Heart left ventricle (tissue), 13 donors: ENCODE measurements at regions not wholly inside any gene's neighbourhood (a gene's known extent, or its start where the extent isn't known, plus 50 kb on each side); places are given as distances from the start of the nearest gene placed in this dataset.

Source experiments
- POLR2A ChIP-seq, 2 donors: fragments of 450-650 bp; IDR thresholded peaks; one replicate each; pipeline ENCODE4 v1.6.1; 2017; ENCODE audit warnings: antibody characterized with exemption in 2 of 2, mild to moderate bottlenecking in 2 of 2, moderate library complexity in 2 of 2
- TF ChIP-seq, protein P1 (sequence below), 12 donors: fragments of 200-600 bp; sonication (generic) in 4 of 12; IDR thresholded peaks; one replicate each; pipeline versions ENCODE4 v1.5.0 to v1.8.0; 2018 to 2022; ENCODE audit warnings: antibody characterized with exemption in 12 of 12, mild to moderate bottlenecking in 5 of 12
- donor health status: ischemic (EF 13 %, LVEDD 7.1; RV severe dilation, severe dysfunction).
- donor health status: DM: no; HTN: yes; CAD: no.
- donor health status: DM: no; HTN: no; CAD: no.
- donor health status: ischemic (EF 25% LVEDD 6.9; RV normal size, moderate dysfunction).
- donor health status: ischemic (EF 25% LVEDD 5.7; RV mildly dilated, moderate dysfunction).
- donor health status: ischemic (EF 35%, LVEDD 5.7; RV mildly dilated, moderate dysfunction).
- donor health status: nonischemic (EF 11% LVEDD 7.7; RV severe dilation, severe dysfunction).
- donor health status: DM: yes; HTN: yes; CAD: no.
- donor health status: PGD.
- donor health status: ischemic (EF 29% LVEDD 5.4; RV normal size, mild dysfunction).
- donor health status: nonischemic (EF 23%, LVEDD 6.1; RV moderate dilation, normal function).

DNA sequence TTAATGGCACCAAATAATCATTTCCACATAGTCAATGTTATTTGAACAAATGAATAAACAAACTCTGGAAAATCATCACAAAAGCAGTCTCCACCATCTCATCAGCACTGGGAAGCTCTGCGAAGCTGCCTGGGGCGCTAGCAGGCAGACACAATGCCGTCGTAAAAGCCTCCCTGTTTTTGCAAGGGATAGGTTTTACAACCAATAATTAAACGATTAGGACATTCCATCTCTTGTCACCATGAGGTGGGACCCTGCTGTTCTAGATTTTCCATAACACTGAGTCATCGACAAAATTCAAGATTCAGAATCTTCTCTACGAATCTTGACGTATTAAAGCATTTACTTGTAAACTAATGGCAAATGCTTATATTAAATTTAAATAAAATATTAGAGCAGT, 172.8 kb upstream of the AKR1E2 start:
- TF ChIP-seq, protein P1, sequence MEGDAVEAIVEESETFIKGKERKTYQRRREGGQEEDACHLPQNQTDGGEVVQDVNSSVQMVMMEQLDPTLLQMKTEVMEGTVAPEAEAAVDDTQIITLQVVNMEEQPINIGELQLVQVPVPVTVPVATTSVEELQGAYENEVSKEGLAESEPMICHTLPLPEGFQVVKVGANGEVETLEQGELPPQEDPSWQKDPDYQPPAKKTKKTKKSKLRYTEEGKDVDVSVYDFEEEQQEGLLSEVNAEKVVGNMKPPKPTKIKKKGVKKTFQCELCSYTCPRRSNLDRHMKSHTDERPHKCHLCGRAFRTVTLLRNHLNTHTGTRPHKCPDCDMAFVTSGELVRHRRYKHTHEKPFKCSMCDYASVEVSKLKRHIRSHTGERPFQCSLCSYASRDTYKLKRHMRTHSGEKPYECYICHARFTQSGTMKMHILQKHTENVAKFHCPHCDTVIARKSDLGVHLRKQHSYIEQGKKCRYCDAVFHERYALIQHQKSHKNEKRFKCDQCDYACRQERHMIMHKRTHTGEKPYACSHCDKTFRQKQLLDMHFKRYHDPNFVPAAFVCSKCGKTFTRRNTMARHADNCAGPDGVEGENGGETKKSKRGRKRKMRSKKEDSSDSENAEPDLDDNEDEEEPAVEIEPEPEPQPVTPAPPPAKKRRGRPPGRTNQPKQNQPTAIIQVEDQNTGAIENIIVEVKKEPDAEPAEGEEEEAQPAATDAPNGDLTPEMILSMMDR (IDR thresholded peaks at IDR 0.05): no peak
- TF ChIP-seq POLR2A (IDR thresholded peaks at IDR 0.05): no peak
